HL-60 (cell line): ENCODE measurements at regions not wholly inside any gene's neighbourhood (a gene's known extent, or its start where the extent isn't known, plus 50 kb on each side); places are given as distances from the start of the nearest gene placed in this dataset.

ENCODE experiments used
- DNase-seq, 2 experiments: peaks; one replicate each; pipeline ENCODE4 v3.0.0-alpha.2; 2010 to 2020; ENCODE audit warnings: low read depth in 1 of 2, low spot score in 1 of 2
- H3K27ac ChIP-seq: fragments of 250-450 bp; sonication (Bioruptor Pico); replicated peaks from 2 replicates; pipeline ENCODE4 v1.5.1; 2020; ENCODE audit warnings: mild to moderate bottlenecking, moderate library complexity
- H3K27me3 ChIP-seq: fragments of 250-450 bp; sonication (Bioruptor Pico); 2 replicates; pipeline ENCODE4 v1.5.1; 2021; ENCODE audit warnings: mild to moderate bottlenecking, moderate library complexity; ENCODE audit not compliant: insufficient read depth, poor library complexity, severe bottlenecking
- H3K4me3 ChIP-seq: replicated peaks from 2 replicates; pipeline ENCODE4 v1.5.1; 2011; ENCODE audit warnings: mild to moderate bottlenecking, control low read depth, low read length; ENCODE audit not compliant: insufficient read depth
- GABPA ChIP-seq: IDR thresholded peaks from 2 replicates; pipeline ENCODE4 v1.6.1; 2012; ENCODE audit warnings: low read depth
- POLR2AphosphoS5 ChIP-seq: IDR thresholded peaks from 2 replicates; pipeline ENCODE4 v1.6.1; 2012; ENCODE audit warnings: low read depth
- SPI1 ChIP-seq: IDR thresholded peaks from 2 replicates; pipeline ENCODE4 v1.6.1; 2012; ENCODE audit warnings: low read depth, mild to moderate bottlenecking, borderline replicate concordance
- TF ChIP-seq, protein P1 (sequence below): IDR thresholded peaks from 2 replicates; pipeline ENCODE4 v1.6.1; 2012; ENCODE audit warnings: low read depth; ENCODE audit not compliant: insufficient replicate concordance
- TF ChIP-seq, protein P2 (sequence below): IDR thresholded peaks from one replicate; pipeline ENCODE4 v1.5.1; 2011; ENCODE audit warnings: low read length, control low read depth, inconsistent platforms; ENCODE audit not compliant: insufficient read depth

DNA sequence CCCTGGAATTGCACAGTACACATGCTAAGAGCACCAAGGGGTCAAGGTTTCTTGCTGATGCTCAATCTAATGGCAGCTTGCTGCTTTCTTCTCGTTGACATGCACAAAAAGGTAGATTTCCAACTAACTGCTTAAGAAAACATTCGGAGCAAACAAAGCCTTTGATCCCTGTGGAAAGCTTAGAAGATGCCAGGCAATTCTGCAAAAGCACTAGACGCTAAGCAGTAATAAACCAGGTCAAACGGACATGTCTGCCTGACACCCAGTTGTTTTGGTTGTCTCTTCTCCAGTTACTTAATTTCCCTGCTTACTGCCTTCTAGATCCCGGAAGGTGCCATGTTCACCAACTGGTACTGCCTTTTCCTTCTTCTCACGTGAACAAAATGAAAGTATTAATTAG, 100.5 kb upstream of the TMCC3 start:
- H3K4me3 ChIP-seq = no peak overlapping the region
- H3K27ac ChIP-seq = no peak overlapping the region
- no peak for DNase-seq
- peaks cover 4% of the 10 kb centered on the region for H3K27me3 ChIP-seq
- TF ChIP-seq, protein P1, sequence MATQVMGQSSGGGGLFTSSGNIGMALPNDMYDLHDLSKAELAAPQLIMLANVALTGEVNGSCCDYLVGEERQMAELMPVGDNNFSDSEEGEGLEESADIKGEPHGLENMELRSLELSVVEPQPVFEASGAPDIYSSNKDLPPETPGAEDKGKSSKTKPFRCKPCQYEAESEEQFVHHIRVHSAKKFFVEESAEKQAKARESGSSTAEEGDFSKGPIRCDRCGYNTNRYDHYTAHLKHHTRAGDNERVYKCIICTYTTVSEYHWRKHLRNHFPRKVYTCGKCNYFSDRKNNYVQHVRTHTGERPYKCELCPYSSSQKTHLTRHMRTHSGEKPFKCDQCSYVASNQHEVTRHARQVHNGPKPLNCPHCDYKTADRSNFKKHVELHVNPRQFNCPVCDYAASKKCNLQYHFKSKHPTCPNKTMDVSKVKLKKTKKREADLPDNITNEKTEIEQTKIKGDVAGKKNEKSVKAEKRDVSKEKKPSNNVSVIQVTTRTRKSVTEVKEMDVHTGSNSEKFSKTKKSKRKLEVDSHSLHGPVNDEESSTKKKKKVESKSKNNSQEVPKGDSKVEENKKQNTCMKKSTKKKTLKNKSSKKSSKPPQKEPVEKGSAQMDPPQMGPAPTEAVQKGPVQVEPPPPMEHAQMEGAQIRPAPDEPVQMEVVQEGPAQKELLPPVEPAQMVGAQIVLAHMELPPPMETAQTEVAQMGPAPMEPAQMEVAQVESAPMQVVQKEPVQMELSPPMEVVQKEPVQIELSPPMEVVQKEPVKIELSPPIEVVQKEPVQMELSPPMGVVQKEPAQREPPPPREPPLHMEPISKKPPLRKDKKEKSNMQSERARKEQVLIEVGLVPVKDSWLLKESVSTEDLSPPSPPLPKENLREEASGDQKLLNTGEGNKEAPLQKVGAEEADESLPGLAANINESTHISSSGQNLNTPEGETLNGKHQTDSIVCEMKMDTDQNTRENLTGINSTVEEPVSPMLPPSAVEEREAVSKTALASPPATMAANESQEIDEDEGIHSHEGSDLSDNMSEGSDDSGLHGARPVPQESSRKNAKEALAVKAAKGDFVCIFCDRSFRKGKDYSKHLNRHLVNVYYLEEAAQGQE = no peak
- TF ChIP-seq POLR2AphosphoS5 = no peak
- TF ChIP-seq, protein P2, sequence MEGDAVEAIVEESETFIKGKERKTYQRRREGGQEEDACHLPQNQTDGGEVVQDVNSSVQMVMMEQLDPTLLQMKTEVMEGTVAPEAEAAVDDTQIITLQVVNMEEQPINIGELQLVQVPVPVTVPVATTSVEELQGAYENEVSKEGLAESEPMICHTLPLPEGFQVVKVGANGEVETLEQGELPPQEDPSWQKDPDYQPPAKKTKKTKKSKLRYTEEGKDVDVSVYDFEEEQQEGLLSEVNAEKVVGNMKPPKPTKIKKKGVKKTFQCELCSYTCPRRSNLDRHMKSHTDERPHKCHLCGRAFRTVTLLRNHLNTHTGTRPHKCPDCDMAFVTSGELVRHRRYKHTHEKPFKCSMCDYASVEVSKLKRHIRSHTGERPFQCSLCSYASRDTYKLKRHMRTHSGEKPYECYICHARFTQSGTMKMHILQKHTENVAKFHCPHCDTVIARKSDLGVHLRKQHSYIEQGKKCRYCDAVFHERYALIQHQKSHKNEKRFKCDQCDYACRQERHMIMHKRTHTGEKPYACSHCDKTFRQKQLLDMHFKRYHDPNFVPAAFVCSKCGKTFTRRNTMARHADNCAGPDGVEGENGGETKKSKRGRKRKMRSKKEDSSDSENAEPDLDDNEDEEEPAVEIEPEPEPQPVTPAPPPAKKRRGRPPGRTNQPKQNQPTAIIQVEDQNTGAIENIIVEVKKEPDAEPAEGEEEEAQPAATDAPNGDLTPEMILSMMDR = no peak
- no peak for TF ChIP-seq GABPA
- TF ChIP-seq SPI1 = no peak

DNA sequence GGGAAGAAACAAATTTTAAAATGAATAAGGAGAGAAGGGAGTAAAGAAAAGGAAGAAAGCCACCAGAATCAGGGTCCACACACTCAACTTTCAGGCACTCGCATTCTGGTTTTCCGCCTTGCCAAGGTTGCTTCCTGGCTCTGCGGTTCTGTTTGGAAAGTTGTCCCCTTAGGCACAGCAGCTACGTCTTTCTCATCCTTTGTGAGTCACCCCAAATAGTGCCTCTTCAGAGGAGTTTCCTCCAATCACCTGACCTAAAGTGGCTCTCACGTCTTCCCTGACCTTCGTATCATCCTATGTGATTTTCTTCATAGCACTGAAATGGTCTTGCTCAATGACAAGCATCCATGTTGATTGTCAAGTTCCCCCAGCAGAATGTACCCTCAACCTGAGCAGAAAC, 99.5 kb upstream of the TMCC3 start:
- TF ChIP-seq, protein P2 = no peak
- TF ChIP-seq, protein P1 = no peak
- TF ChIP-seq SPI1 (no peak), GABPA (no peak), POLR2AphosphoS5 (no peak)
- no peak for DNase-seq
- Histone ChIP-seq H3K4me3 (no peak overlapping the region), H3K27ac (no peak overlapping the region), H3K27me3 (peaks cover 4% of the 10 kb centered on the region)

DNA sequence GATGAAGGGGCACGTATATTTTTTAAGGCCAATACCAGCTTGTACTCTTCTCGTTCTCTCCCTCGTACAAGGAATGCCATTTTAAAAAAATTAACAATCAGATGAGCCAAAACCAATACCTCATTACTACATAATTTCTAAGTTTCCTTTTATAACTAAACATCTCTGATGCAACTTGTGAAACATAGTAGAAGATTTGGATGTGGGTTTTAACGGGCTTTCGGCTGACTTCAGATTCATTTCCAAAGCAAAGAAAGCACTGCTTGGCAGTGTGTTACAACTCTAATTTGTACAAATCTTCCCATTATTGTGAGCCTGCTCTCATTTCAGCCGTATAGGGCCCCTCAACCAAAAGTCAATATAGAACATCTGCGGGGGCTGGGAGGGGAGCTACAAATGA, 99.1 kb upstream of the TMCC3 start:
- H3K27ac ChIP-seq = no peak overlapping the region
- TF ChIP-seq, protein P2 = no peak
- no peak for TF ChIP-seq POLR2AphosphoS5
- TF ChIP-seq, protein P1 = no peak
- no peak for TF ChIP-seq SPI1
- no peak for TF ChIP-seq GABPA
- DNase-seq = no peak
- H3K27me3 ChIP-seq = peaks cover 4% of the 10 kb centered on the region
- no peak overlapping the region for H3K4me3 ChIP-seq
